CD14-positive monocyte (primary cell): ENCODE measurements at regions not wholly inside any gene's neighbourhood (a gene's known extent, or its start where the extent isn't known, plus 50 kb on each side); places are given as distances from the start of the nearest gene placed in this dataset.

Source experiments
- DNase-seq, 3 donors: peaks; one replicate each; pipeline ENCODE4 v3.0.0-alpha.2; 2011 to 2022
- H2AFZ ChIP-seq: 2 replicates; pipeline ENCODE4 v1.6.0; 2012; ENCODE audit warnings: mild to moderate bottlenecking, low read depth, low read length, inconsistent platforms; ENCODE audit not compliant: insufficient read depth, poor library complexity, severe bottlenecking
- H3K27ac ChIP-seq, 2 donors: 1 replicate in 1 of 2; 2 replicates in 1 of 2; pipeline ENCODE4 v1.5.1; 2012 to 2013; ENCODE audit warnings: low read length in 2 of 2, control low read depth in 1 of 2, inconsistent platforms in 1 of 2, low read depth in 1 of 2, mild to moderate bottlenecking in 1 of 2
- H3K27me3 ChIP-seq, 2 donors: one replicate each; pipeline versions ENCODE4 v1.6.0 to v1.6.1; 2011 to 2013; ENCODE audit warnings: low read length in 2 of 2; ENCODE audit not compliant: control insufficient read depth in 2 of 2, insufficient read depth in 2 of 2
- H3K36me3 ChIP-seq, 2 donors: replicated peaks in 1 of 2; 1 replicate in 1 of 2; 2 replicates in 1 of 2; pipeline versions ENCODE4 v1.5.1 to v1.6.1; 2012 to 2013; ENCODE audit warnings: low read length in 2 of 2, control low read depth in 1 of 2, inconsistent platforms in 1 of 2, mild to moderate bottlenecking in 1 of 2; ENCODE audit not compliant: insufficient read depth in 2 of 2, control insufficient read depth in 1 of 2
- H3K4me1 ChIP-seq, 2 donors: 1 replicate in 1 of 2; 2 replicates in 1 of 2; pipeline versions ENCODE4 v1.5.1 to v1.6.1; 2012 to 2013; ENCODE audit warnings: low read length in 2 of 2, control low read depth in 1 of 2, inconsistent platforms in 1 of 2, mild to moderate bottlenecking in 1 of 2, moderate library complexity in 1 of 2; ENCODE audit not compliant: insufficient read depth in 2 of 2, control insufficient read depth in 1 of 2
- H3K4me2 ChIP-seq: replicated peaks from 2 replicates; pipeline ENCODE3; 2012; ENCODE audit warnings: low read length, moderate library complexity, mild to moderate bottlenecking; ENCODE audit not compliant: poor library complexity, severe bottlenecking; ENCODE audit errors: extremely low read depth
- H3K4me3 ChIP-seq, 3 experiments: fragments of 200-600 bp in 1 of 3; sonication (generic) in 1 of 3; replicated peaks in 1 of 3; 1 replicate in 2 of 3; 2 replicates in 1 of 3; pipeline ENCODE4 v1.5.1; 2011 to 2013; ENCODE audit warnings: low read length in 3 of 3, mild to moderate bottlenecking in 3 of 3, control low read depth in 2 of 3, low read depth in 2 of 3, inconsistent platforms in 1 of 3, moderate library complexity in 1 of 3
- H3K79me2 ChIP-seq: 2 replicates; pipeline ENCODE4 v1.6.0; 2012; ENCODE audit warnings: mild to moderate bottlenecking, control low read depth, inconsistent platforms, low read length, moderate library complexity; ENCODE audit not compliant: insufficient read depth
- H3K9ac ChIP-seq: 2 replicates; pipeline ENCODE4 v1.6.0; 2017; ENCODE audit warnings: low read length, mild to moderate bottlenecking; ENCODE audit not compliant: insufficient read depth, poor library complexity, severe bottlenecking
- H3K9me3 ChIP-seq, 2 donors: replicated peaks in 1 of 2; 1 replicate in 1 of 2; 2 replicates in 1 of 2; pipeline versions ENCODE4 v1.5.1 to v1.6.1; 2012 to 2013; ENCODE audit warnings: low read length in 2 of 2, control low read depth in 1 of 2; ENCODE audit not compliant: control insufficient read depth in 1 of 2, insufficient read depth in 1 of 2
- H4K20me1 ChIP-seq: 2 replicates; pipeline ENCODE4 v1.6.0; 2012; ENCODE audit warnings: mild to moderate bottlenecking, low read length, control low read depth, moderate library complexity; ENCODE audit not compliant: insufficient read depth
- H3K27ac Mint-ChIP-seq, 7 donors: one replicate each; pipeline ENCODE4 v1.8.0; 2020; ENCODE audit warnings: mild to moderate bottlenecking in 7 of 7, mixed read lengths in 7 of 7, moderate library complexity in 6 of 7, inconsistent platforms in 2 of 7
- H3K27me3 Mint-ChIP-seq, 3 donors: one replicate each; pipeline ENCODE4 v1.8.0; 2021 to 2022; ENCODE audit warnings: low read depth in 3 of 3, mild to moderate bottlenecking in 3 of 3, mixed read lengths in 3 of 3, moderate library complexity in 3 of 3, inconsistent platforms in 1 of 3
- H3K36me3 Mint-ChIP-seq, 2 donors: one replicate each; pipeline ENCODE4 v1.8.0; 2020; ENCODE audit warnings: mixed read lengths in 2 of 2, inconsistent platforms in 1 of 2, mild to moderate bottlenecking in 1 of 2
- H3K4me1 Mint-ChIP-seq: one replicate; pipeline ENCODE4 v1.8.0; 2020; ENCODE audit warnings: mild to moderate bottlenecking, mixed read lengths
- H3K4me3 Mint-ChIP-seq, 2 donors: one replicate each; pipeline ENCODE4 v1.8.0; 2020; ENCODE audit warnings: mild to moderate bottlenecking in 2 of 2, mixed read lengths in 2 of 2, moderate library complexity in 1 of 2
- H3K9me3 Mint-ChIP-seq, 7 donors: one replicate each; pipeline ENCODE4 v1.8.0; 2020 to 2022; ENCODE audit warnings: mixed read lengths in 7 of 7, mild to moderate bottlenecking in 6 of 7, moderate library complexity in 6 of 7, inconsistent platforms in 2 of 7
- WGBS: methylation state at CpG from one replicate; pipeline ENCODE4 v1.1.5; 2013; ENCODE audit warnings: missing lambda C conversion rate; ENCODE audit not compliant: insufficient coverage; 5-methylcytosine and 5-hydroxymethylcytosine counted together
- intact Hi-C, 2 donors: fragments of 100-400 bp; cut with micrococcal nuclease; formaldehyde crosslinking; loops; one replicate each; pipeline versions ENCODE4 v1.15.0 to v1.15.1; 2023
- TF ChIP-seq, protein P1 (sequence below): fragments of 200-600 bp; IDR thresholded peaks from one replicate; pipeline ENCODE4 v1.8.0; 2022; ENCODE audit warnings: antibody characterized with exemption, mild to moderate bottlenecking

- TF ChIP-seq, protein P1, sequence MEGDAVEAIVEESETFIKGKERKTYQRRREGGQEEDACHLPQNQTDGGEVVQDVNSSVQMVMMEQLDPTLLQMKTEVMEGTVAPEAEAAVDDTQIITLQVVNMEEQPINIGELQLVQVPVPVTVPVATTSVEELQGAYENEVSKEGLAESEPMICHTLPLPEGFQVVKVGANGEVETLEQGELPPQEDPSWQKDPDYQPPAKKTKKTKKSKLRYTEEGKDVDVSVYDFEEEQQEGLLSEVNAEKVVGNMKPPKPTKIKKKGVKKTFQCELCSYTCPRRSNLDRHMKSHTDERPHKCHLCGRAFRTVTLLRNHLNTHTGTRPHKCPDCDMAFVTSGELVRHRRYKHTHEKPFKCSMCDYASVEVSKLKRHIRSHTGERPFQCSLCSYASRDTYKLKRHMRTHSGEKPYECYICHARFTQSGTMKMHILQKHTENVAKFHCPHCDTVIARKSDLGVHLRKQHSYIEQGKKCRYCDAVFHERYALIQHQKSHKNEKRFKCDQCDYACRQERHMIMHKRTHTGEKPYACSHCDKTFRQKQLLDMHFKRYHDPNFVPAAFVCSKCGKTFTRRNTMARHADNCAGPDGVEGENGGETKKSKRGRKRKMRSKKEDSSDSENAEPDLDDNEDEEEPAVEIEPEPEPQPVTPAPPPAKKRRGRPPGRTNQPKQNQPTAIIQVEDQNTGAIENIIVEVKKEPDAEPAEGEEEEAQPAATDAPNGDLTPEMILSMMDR = no peak
- Mint-ChIP-seq H3K4me3 (no peak overlapping the region), H3K9me3 (peaks cover 0 to 11% (median 4%) of the 10 kb centered on the region in 7 donors), H3K4me1 (no peaks in the 10 kb centered on the region), H3K36me3 (no peaks in the 10 kb centered on the region), H3K27me3 (peaks cover 0 to 4% (median under 1%) of the 10 kb centered on the region in 3 donors), H3K27ac (no peak overlapping the region)
- intact Hi-C loops = no loop called here
- Histone ChIP-seq H3K36me3 (no peaks in the 10 kb centered on the region), H3K9ac (no peak overlapping the region), H2AFZ (no peak overlapping the region), H3K4me1 (no peaks in the 10 kb centered on the region), H3K9me3 (peaks cover 0 to 3% of the 10 kb centered on the region in 2 donors), H3K4me3 (no peak overlapping the region), H3K4me2 (no peak overlapping the region), H3K27me3 (no peaks in the 10 kb centered on the region), H3K27ac (no peak overlapping the region), H4K20me1 (no peaks in the 10 kb centered on the region), H3K79me2 (no peaks in the 10 kb centered on the region)
- DNase-seq = no peak
- WGBS = no CpG with 5 or more reads among the region's 4 CpGs
These were observed 502.7 kb upstream of the PODXL start for GRCh38 chr7:132059141-132059540.

- 77% methylated on average over 3 of the region's 9 CpGs for WGBS
- H3K4me3 Mint-ChIP-seq = no peak overlapping the region
- intact Hi-C loops = no loop called here
- Histone ChIP-seq H3K79me2 (no peaks in the 10 kb centered on the region), H3K9me3 (peaks cover 0 to 3% of the 10 kb centered on the region in 2 donors), H3K4me2 (no peak overlapping the region), H3K27ac (no peak overlapping the region), H3K27me3 (no peaks in the 10 kb centered on the region), H3K36me3 (no peaks in the 10 kb centered on the region), H4K20me1 (no peaks in the 10 kb centered on the region), H3K4me3 (no peak overlapping the region), H3K9ac (no peak overlapping the region), H2AFZ (no peak overlapping the region), H3K4me1 (no peaks in the 10 kb centered on the region)
- TF ChIP-seq, protein P1 = no peak
- H3K36me3 Mint-ChIP-seq = no peaks in the 10 kb centered on the region
- DNase-seq = no peak
- peaks cover 0 to 6% (median 2%) of the 10 kb centered on the region in 3 donors for H3K27me3 Mint-ChIP-seq
- H3K9me3 Mint-ChIP-seq = peaks cover 0 to 11% (median 4%) of the 10 kb centered on the region in 7 donors
- no peak overlapping the region for H3K27ac Mint-ChIP-seq
- no peaks in the 10 kb centered on the region for H3K4me1 Mint-ChIP-seq
These were observed 499.1 kb upstream of the PODXL start for GRCh38 chr7:132055336-132056120.
